ENCODE measurements at regions not wholly inside any gene's neighbourhood (a gene's known extent, or its start where the extent isn't known, plus 50 kb on each side); places are given as distances from the start of the nearest gene placed in this dataset.
"Not testable (repeated sequence)": the region's sequence is repeated elsewhere in the genome, so short reads cannot be mapped to it uniquely, and the experiment has no call there.

DNA sequence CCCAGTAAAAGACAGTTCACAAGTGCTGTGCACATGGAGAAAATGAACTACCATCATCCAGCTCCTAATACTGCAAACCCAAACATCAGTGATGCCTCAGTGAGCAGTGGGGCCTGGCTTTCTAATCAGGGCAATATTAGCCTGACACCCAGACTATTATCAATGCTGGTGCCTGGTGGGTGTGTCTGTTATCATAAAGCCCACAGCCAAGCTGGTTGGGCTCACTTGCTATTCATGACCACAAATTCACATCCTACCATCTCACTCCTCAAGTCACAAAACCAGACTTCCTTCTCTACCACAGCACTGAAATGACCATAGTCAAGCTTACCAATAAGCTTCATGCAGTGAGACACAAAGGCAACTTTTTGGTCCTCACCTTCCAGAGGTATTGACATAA is 180.8 kb upstream of the PLN start:
- DNase-seq, result peak; percentile 39

DNA sequence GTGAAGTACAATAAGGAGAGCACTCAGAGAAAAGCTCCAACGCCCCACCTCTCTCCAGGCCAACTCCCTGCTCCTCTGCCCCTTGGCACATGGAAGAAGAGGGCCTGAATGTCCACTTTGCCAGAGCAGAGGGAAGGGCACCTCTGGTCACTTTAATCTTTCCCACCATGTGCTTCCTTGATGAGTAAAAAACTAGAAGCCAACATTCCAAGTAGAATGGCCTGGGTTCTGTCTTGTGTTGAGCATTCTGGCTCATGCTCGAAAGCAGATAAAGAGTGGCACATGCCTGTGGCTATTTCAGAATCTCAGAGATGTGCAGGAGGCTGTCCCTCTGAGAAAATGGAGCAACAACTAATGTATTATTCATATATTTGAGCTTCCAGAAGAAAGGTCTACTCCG is 177.4 kb upstream of the PLN start:
- no peak for DNase-seq

DNA sequence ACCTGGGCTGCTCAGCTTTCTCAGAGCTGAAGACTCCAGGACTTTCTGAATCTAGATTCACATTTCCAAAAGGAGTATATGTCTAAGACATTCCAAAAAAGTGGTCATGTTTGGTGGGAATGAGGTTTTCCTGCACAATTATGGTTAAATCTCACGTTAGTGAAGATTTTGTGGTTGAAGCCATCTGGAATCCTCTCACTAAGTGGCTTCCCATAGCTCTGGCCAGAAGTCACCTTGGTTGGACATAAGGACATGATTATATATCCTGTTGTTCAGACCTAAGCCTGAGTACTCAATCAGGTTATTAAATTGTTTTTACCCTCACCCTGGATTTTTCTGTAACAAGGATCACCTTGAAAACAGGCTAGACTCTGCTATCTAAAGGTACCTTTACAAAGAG is 176.1 kb upstream of the PLN start:
- no peak for DNase-seq

DNA sequence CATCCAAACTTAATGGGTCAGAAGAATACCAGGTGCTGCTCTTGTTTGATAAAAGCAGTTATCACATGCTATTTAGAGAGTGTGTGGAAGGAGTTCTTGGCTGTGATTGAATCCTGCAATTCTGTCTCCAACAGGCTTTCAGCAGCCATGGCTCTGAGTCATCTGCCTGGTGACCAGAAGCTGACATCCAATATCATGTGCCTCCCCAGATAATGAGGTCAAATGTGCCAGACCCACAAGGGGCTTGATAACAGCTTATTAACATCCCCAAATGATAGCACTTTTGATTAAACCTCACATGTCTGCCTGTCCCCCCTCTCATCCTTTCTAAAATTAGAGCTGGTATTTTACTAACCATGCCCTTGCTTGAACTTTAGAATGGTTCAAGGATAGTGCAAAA is 175.7 kb upstream of the PLN start:
- peak; percentile 22 for DNase-seq

DNA sequence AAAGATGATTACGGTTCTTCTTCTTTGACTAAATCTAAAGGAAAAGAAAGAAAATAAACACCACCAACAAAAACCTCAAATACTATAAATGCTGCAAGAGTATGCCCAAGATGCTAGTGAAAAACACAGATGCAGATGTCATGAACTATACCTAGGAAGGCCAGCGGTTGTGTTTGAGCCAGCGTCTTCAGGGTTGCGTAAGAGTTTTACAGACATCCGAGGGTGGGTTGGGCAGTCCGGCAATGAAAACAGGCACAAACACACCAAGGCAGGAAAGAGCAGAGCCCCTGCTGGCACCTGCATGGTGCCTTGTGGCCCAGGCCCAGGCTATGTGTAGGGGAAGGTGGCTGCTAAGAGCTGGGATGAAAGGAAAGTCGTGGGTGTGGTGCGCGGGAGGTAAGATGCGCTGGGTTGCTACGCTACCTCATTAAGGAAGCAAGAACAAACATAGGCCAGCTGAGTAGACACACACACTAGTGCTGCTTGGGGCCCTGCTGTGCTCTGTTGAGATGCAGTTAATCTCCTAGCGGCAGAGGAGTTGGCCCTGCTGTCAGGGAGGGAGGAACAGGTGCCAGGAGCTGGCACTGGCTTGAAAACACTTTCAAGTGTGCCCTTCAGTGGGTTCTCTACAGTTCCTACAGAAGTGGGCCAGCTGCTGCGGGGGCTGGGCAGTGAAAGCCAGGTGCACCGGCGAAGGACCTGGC is 170.2 kb upstream of the PLN start:
- DNase-seq, result no peak

DNA sequence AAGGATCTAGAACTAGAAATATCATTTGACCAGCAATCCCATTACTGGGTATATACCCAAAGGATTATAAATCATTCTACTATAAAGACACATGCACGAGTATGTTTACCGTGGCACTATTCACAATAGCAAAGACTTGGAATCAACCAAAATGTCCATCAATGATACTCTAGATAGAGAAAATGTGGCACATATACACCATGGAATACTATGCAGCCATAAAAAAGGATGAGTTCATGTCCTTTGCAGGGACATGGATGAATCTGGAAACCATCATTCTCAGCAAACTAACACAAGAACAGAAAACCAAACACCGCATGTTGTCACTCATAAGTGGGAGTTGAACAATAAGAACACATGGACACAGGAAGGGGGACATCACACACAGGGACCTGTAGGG is 167.5 kb upstream of the PLN start:
- not testable (repeated sequence) for DNase-seq

DNA sequence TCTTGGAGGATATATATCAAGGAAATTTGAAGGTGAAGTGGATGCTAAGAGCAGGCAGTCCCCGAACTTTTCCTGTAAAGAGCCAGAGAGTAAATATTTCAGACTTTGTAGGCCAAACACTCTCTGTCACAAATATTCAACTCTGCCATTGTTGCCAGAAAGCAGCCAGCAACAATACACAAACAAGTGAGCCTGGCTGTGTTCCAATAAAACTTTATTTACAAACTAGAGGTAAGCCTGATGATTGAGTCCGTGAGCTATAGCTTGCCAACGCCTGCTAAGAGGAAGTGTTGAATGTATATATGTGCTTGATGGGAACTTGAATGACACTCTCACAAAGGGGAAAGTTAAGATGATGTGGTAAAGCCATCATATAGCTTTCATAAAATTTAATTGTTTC is 166.0 kb upstream of the PLN start:
- no peak for DNase-seq

DNA sequence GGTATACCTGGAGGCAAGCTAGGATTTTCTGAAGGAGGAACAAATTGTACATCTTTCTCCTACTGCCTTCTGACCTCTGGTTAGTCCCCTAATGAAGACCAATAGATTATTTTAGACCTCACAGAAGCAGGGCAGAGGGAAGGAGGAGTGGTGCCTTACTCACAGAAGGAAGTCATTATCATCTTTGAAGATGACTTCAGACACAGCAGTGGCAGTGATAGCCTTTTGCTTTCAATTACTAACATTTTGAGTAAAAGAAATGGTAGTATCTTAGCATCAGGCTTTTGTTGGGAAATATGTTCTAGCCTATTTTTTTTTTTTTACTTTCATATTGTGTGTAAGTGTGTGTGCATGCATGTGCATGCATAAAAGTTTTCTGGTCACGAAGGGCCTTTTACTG is 164.2 kb upstream of the PLN start:
- no peak for DNase-seq

DNA sequence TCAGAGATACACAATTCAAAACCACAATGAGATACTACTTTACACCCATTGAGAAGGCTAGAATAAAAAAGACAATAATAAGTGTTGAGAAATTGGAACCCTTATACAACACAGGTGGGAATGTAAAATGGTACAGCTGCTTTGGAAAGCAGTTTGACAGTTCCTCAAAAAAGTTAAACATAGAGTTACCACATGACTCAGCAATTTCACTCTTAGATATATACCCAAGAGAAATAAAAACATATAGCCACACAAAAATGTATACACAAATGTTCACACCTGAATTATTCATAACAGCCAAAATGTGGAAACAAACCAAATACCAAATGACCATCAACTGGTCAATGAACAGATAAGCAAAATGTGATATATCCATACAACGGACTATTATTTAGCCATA is 161.1 kb upstream of the PLN start:
- peak; percentile 53 for DNase-seq

DNA sequence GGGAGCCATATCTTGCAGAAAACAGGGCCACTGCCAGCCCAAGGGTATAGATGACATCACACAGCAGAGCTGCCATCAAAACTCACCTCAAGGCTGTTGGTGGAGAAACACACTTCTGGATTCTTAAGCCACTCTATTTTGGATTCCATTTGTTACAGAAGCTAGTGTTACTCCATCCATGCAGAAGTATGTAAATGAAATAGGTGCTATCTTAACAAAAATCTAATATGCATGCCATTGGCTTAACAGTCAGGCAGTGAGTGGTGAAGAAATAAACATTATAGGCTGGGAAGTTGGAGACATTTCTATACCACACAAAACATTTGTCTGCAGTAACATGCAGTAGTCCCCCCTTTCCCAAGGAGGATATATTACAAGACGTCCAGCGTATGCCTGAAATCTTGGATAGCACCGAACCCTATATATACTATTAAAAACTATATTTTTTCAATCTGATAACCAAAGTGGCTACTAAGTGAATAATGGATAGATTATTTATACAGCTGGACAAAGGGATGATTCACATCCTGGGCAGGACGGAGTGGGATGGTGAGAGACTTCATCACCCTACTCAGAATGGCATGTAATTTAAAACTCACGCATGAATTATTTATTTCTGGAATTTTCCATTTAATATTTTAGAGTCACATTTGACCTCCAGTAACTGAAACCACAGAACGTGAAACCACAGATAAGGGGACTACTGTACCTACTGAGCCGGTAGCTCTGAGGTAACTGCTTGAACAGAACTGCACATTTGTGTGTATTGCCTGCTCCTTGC is 160.0 kb upstream of the PLN start:
- DNase-seq, result peak; percentile 37

DNA sequence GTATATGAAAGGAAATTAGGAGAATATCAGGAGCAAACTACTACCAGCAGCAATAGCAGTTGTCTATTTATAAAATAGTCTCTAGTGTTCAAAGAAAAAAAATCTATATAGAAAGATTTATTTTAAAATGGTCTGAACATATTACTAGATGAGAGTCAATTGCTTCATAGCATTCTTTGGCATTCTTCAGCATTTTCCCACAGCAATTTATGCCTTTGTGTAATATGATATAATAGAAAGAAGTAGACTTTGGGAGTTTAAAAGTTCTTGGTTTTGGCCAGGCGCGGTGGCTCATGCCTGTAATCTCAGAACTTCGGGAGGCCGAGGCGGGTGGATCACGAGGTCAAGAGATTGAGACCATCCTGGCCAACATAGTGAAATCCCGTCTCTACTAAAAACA is 157.0 kb upstream of the PLN start:
- no peak for DNase-seq

DNA sequence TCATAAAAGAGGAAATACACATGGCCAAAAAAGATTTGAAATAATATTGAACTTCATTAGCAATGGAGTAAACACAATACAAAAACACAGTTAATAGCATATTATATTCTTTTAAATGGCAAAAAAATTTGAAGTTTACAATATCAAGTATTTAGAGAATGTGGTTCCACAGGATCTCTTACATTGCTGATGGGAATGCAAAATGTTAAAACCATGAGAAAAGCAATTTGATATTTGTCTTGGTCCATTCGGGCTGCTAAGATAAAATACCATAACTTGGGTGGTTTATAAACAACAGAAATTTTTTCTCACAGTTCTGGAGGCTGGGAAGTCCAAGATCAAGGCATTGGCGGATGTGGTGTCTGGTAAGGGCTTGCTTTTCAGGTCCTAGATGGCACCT is 154.0 kb upstream of the PLN start:
- DNase-seq, result no peak

DNA sequence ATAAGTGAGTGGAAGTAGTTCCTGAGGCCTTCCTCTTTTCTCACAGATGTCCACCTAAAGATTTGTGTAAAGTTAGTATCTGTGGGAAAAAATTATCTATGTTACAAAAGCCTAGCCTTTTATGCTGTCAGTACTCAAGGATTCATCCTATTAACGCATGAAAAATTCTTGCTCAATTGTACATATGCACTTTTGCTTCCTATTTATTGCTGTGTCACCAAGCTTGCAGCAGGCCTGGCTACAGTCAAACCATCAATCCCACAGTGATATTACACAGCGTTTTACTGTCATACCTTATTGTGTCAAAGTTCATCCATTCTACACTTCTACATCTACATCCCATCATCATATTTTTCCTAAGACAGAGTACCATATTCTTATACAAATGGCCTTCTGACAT is 151.1 kb upstream of the PLN start:
- DNase-seq, result no peak

DNA sequence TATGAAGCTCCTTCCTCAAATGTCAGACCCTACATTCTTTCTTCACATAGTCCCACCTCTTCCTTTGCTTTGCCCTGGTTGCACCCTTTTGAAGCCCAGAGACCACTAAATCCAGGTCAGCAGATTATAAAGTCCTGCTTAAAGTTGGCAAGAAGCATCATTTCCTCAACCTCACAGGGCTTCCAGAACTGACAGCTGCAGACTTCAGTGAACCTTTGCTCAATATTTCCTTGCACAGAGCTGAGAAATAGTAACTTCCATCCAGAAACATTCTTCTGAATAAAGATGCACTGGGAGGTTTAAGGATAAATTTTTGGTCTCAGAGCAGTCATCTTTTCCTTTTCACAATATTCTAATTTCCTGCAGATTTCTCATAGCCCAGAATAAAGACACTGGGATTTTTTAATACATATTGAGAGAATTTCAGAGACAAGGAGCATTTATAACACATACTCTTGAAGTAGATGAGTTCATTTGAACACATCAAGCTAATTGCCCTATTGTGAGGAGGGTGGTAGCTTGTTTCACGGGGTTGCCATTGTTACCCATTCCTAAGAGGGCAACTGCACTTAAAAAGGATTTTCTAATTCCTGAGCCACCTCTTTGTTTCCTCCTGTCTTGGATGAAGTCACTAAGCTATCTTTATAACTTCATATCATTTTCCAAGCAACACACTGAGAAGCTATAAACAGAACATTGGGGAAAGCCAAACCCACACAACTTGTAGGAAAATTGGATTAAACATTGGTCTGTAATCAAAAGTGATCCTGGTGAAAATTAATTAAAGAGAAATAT is 150.2 kb upstream of the PLN start:
- no peak for DNase-seq

DNA sequence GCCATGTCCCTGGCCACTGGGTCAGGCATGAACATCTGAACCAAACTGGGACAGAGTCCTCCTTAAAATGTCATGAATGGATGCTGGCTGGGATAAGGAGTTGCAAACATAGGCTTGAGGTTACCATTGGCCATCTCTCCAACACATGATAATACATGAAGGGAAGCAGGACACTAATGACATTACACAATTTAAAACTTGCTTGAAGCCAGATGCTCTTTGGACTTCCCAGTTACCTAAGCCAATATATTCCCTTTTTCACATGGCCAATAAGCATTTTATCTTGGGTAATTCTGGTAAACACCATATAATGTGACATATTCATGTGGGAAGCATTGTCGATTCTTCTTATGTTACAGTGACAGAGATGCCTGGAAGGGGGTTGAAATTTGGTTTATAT is 148.0 kb upstream of the PLN start:
- DNase-seq, result no peak

DNA sequence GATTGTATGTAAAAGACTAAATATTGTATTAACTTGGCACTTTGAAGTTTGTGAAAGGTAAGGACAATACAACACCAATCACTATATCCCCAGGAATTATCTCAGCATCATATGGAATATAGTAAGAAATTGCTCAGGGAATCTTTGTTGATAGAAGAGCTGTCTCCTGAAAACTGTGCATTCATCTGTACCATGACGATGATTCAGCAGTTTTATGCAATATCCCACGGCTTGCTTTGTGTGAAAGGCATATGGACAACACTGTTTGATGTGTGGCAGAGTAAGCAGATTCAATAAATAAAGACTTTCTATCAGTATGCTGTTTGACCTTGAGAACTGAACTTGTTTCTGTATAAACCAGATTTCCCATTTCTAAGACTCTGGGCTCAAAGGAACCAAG is 147.5 kb upstream of the PLN start:
- peak; percentile 47 for DNase-seq

DNA sequence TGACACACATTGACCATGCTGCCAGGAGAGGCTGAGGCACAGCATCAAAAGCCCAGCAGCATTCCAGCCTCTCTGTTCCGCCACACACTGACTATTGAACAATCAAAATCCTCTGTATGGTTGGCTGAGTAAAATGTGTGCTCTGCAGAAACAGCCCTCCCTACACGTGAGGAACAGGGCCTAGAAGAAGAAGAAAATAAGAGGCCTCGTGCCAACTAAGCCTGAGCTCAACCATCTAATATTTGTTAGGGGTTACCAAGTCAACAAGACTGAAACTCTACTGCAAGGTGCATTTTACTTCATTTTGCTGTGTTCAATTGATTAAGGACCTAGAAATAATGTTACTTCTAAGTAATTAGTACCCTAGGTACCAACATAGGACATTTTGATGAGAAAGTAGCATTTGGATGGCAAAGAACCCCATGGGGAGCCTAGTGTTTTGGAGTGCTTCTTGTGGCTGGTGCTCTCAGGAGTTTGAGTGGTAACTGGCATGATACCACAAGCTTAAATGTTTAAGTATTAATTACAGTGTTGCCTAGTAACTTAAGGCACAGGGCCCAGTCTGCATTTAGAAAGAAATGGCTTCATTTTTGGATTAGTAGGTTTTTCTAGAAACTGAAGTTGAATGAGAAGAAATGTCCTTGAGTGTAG is 146.6 kb upstream of the PLN start:
- DNase-seq, result no peak

DNA sequence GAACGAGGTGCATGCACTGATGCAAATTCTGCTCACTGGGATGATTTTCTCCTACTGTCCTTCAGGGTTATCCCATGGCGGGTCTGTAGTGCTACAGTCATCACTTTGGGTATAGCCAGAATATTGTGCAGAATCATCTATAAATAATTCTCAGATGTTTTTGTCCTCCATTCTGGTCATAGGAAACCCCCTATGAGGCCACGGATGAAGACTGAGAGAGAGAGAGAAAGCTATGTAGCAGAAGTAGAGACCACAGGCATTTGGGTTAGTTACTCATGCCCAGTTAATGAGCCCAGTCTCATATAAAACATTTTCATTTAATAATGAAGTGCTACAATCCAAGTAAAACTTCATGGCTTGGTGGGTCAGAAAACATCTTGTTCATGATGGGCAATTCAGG is 145.1 kb upstream of the PLN start:
- no peak for DNase-seq

DNA sequence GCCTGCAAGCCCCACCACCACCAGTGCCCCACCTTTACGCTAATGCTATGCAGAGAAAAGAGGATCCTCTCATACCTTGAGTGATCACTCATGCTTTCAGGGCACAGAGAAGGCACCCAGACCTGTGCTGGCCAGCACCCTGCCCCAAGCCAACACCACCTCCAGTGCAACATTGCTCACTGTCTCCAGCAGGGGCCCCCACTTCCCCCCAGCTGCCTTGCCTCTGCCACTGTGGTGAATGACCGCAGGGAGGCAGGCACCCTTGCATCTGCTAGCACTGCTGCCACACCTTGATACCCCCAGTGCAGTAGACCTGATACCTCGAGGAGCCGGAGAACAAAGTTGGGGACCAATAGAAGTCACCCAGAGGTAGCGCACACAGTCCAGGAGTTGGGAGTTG is 139.2 kb upstream of the PLN start:
- no peak for DNase-seq

DNA sequence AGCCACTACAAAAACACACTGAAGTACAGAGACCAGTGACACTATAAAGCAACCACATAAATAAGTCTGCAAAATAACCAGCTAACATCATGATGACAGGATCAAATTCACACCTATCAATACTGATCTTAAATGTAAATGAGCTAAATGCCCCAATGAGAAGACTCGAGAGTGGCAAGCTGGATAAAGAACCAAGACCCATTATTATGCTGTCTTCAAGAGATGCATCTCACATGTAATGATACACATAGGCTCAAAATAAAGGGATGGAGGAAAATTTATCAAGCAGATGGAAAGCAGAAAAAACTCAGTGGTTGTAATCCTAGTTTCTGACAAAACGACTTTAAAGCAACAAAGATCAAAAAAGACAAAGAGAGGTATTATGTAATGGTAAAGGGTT is 138.1 kb upstream of the PLN start:
- no peak for DNase-seq

Data from OCI-M1 (cell line).